Transverse colon (tissue), 4 donors: ENCODE measurements at regions not wholly inside any gene's neighbourhood (a gene's known extent, or its start where the extent isn't known, plus 50 kb on each side); places are given as distances from the start of the nearest gene placed in this dataset.

Experiments
- CTCF ChIP-seq, 5 experiments: fragments of 200-600 bp in 3 of 5; fragments of 450-650 bp in 2 of 5; sonication (generic) in 3 of 5; IDR thresholded peaks; 1 replicate in 2 of 5; 2 replicates in 3 of 5; pipeline ENCODE4 v1.5.1; 2016 to 2017; ENCODE audit warnings: antibody characterized with exemption in 5 of 5, inconsistent platforms in 3 of 5, mild to moderate bottlenecking in 2 of 5, moderate library complexity in 1 of 5
- EP300 ChIP-seq: sonication (generic); formaldehyde crosslinking; IDR thresholded peaks from one replicate; pipeline ENCODE4 v1.6.1; 2017; ENCODE audit warnings: antibody characterized with exemption, low read depth
- POLR2A ChIP-seq: fragments of 450-650 bp; IDR thresholded peaks from one replicate; pipeline ENCODE4 v1.6.1; 2016; ENCODE audit warnings: antibody characterized with exemption, mild to moderate bottlenecking, moderate library complexity
- POLR2AphosphoS5 ChIP-seq, 3 donors: sonication (generic); formaldehyde crosslinking; IDR thresholded peaks; one replicate each; pipeline ENCODE4 v1.6.1; 2016; ENCODE audit warnings: antibody characterized with exemption in 3 of 3

- TF ChIP-seq CTCF (IDR thresholded peaks at IDR 0.05) (no peak), POLR2A (no peak), EP300 (no peak), POLR2AphosphoS5 (IDR thresholded peaks at IDR 0.05) (no peak)
These were observed 426.1 kb downstream of the RFPL4B start for GRCh38 chr6:112773187-112773586.
